Stimulated activated naive B cell treated with anti-CD40 and anti-IgM and Interleukin-4, amounts not matched to agents 10 μg/mL and 1 μg/mL and 100 μg/mL, for 72 hours (primary cell): ENCODE measurements at regions not wholly inside any gene's neighbourhood (a gene's known extent, or its start where the extent isn't known, plus 50 kb on each side); places are given as distances from the start of the nearest gene placed in this dataset.

Source experiments
- ATAC-seq, 2 donors: fragments of 150-1000 bp; cut with Tn5 transposase; replicated peaks; 2 replicates each; pipeline ENCODE4 v1.10.0; 2021; ENCODE audit warnings: moderate library complexity in 1 of 2
- DNase-seq: peaks from one replicate; pipeline ENCODE4 v3.0.0; 2021
- H3K27ac Mint-ChIP-seq: one replicate; pipeline ENCODE4 v1.8.0; 2022; ENCODE audit warnings: mild to moderate bottlenecking, mixed read lengths
- H3K27me3 Mint-ChIP-seq, 2 donors: one replicate each; pipeline ENCODE4 v1.8.0; 2022; ENCODE audit warnings: mixed read lengths in 2 of 2
- H3K36me3 Mint-ChIP-seq, 2 donors: one replicate each; pipeline ENCODE4 v1.8.0; 2022; ENCODE audit warnings: mixed read lengths in 2 of 2, mild to moderate bottlenecking in 1 of 2
- H3K4me1 Mint-ChIP-seq, 2 donors: one replicate each; pipeline ENCODE4 v1.8.0; 2022; ENCODE audit warnings: mixed read lengths in 2 of 2, mild to moderate bottlenecking in 1 of 2
- H3K4me3 Mint-ChIP-seq, 2 donors: one replicate each; pipeline ENCODE4 v1.8.0; 2022; ENCODE audit warnings: mild to moderate bottlenecking in 2 of 2, mixed read lengths in 2 of 2, moderate library complexity in 1 of 2
- H3K9me3 Mint-ChIP-seq, 2 donors: one replicate each; pipeline ENCODE4 v1.8.0; 2022; ENCODE audit warnings: mixed read lengths in 2 of 2, mild to moderate bottlenecking in 1 of 2

GRCh38 chr7:10106609-10107008 lies 867.1 kb upstream of the PHF14 start:
- no peak overlapping the region for H3K4me3 Mint-ChIP-seq
- no peaks in the 10 kb centered on the region for H3K27me3 Mint-ChIP-seq
- no peaks in the 10 kb centered on the region for H3K36me3 Mint-ChIP-seq
- H3K4me1 Mint-ChIP-seq: no peaks in the 10 kb centered on the region
- H3K9me3 Mint-ChIP-seq: peaks cover 0 to 1% of the 10 kb centered on the region in 2 donors
- ATAC-seq (no peak), DNase-seq (no peak)
- H3K27ac Mint-ChIP-seq: no peak overlapping the region

- no peak for DNase-seq
- no peaks in the 10 kb centered on the region for H3K36me3 Mint-ChIP-seq
Measured at GRCh38 chr7:10116511-10116910, 857.2 kb upstream of the PHF14 start.

GRCh38 chr7:10117815-10118214 lies 855.9 kb upstream of the PHF14 start:
- H3K4me1 Mint-ChIP-seq: no peaks in the 10 kb centered on the region
- no peaks in the 10 kb centered on the region for H3K36me3 Mint-ChIP-seq
- H3K4me3 Mint-ChIP-seq: no peak overlapping the region
- no peak overlapping the region for H3K27ac Mint-ChIP-seq
- peaks cover 0 to 2% of the 10 kb centered on the region in 2 donors for H3K9me3 Mint-ChIP-seq
- no peaks in the 10 kb centered on the region for H3K27me3 Mint-ChIP-seq
- DNase-seq (no peak), ATAC-seq (no peak)

More at GRCh38 chr7:10116511-10116910, 857.2 kb upstream of the PHF14 start:
- H3K9me3 Mint-ChIP-seq: peaks cover 0 to 2% of the 10 kb centered on the region in 2 donors
- H3K27me3 Mint-ChIP-seq: no peaks in the 10 kb centered on the region
- H3K4me1 Mint-ChIP-seq: no peaks in the 10 kb centered on the region
- H3K4me3 Mint-ChIP-seq: no peak overlapping the region
- H3K27ac Mint-ChIP-seq: no peak overlapping the region
- ATAC-seq: no peak

GRCh38 chr7:10120936-10121335 lies 852.7 kb upstream of the PHF14 start:
- H3K27me3 Mint-ChIP-seq: no peaks in the 10 kb centered on the region
- ATAC-seq: no peak
- no peaks in the 10 kb centered on the region for H3K4me1 Mint-ChIP-seq
- DNase-seq: no peak
- no peak overlapping the region for H3K27ac Mint-ChIP-seq
- H3K4me3 Mint-ChIP-seq: no peak overlapping the region
- H3K9me3 Mint-ChIP-seq: no peaks in the 10 kb centered on the region
- no peaks in the 10 kb centered on the region for H3K36me3 Mint-ChIP-seq

GRCh38 chr7:10121631-10122030 lies 852.0 kb upstream of the PHF14 start:
- no peaks in the 10 kb centered on the region for H3K27me3 Mint-ChIP-seq
- no peak for ATAC-seq
- no peak overlapping the region for H3K4me3 Mint-ChIP-seq
- DNase-seq: no peak
- no peaks in the 10 kb centered on the region for H3K9me3 Mint-ChIP-seq
- no peak overlapping the region for H3K27ac Mint-ChIP-seq
- no peaks in the 10 kb centered on the region for H3K4me1 Mint-ChIP-seq
- H3K36me3 Mint-ChIP-seq: no peaks in the 10 kb centered on the region

- no peaks in the 10 kb centered on the region for H3K9me3 Mint-ChIP-seq
- H3K4me1 Mint-ChIP-seq: no peaks in the 10 kb centered on the region
- H3K4me3 Mint-ChIP-seq: no peak overlapping the region
- no peaks in the 10 kb centered on the region for H3K27me3 Mint-ChIP-seq
- H3K27ac Mint-ChIP-seq: no peak overlapping the region
- ATAC-seq: no peak
- H3K36me3 Mint-ChIP-seq: no peaks in the 10 kb centered on the region
- DNase-seq: no peak
Measured at GRCh38 chr7:10122551-10123100, 851.0 kb upstream of the PHF14 start.

GRCh38 chr7:10128748-10129147 lies 844.9 kb upstream of the PHF14 start:
- Mint-ChIP-seq H3K36me3 (no peaks in the 10 kb centered on the region), H3K27ac (no peak overlapping the region), H3K4me1 (no peaks in the 10 kb centered on the region), H3K27me3 (no peaks in the 10 kb centered on the region), H3K9me3 (no peaks in the 10 kb centered on the region), H3K4me3 (no peak overlapping the region)
- ATAC-seq (no peak), DNase-seq (no peak)

GRCh38 chr7:10138087-10138854 lies 835.4 kb upstream of the PHF14 start:
- Mint-ChIP-seq H3K27ac (no peak overlapping the region), H3K4me1 (no peaks in the 10 kb centered on the region), H3K4me3 (no peak overlapping the region), H3K36me3 (no peaks in the 10 kb centered on the region), H3K27me3 (no peaks in the 10 kb centered on the region), H3K9me3 (no peaks in the 10 kb centered on the region)
- DNase-seq (no peak), ATAC-seq (no peak)

- DNase-seq (no peak), ATAC-seq (no peak)
- Mint-ChIP-seq H3K4me3 (no peak overlapping the region), H3K9me3 (no peaks in the 10 kb centered on the region), H3K36me3 (no peaks in the 10 kb centered on the region), H3K4me1 (no peaks in the 10 kb centered on the region), H3K27me3 (no peaks in the 10 kb centered on the region), H3K27ac (no peak overlapping the region)
Measured at GRCh38 chr7:10146271-10146670, 827.4 kb upstream of the PHF14 start.

- no peaks in the 10 kb centered on the region for H3K4me1 Mint-ChIP-seq
- H3K9me3 Mint-ChIP-seq: peaks cover 0 to 4% of the 10 kb centered on the region in 2 donors
- no peaks in the 10 kb centered on the region for H3K36me3 Mint-ChIP-seq
- no peak overlapping the region for H3K27ac Mint-ChIP-seq
- no peak for ATAC-seq
- H3K4me3 Mint-ChIP-seq: no peak overlapping the region
- DNase-seq: no peak
- no peaks in the 10 kb centered on the region for H3K27me3 Mint-ChIP-seq
Measured at GRCh38 chr7:10156972-10157371, 816.7 kb upstream of the PHF14 start.

- Mint-ChIP-seq H3K9me3 (peaks cover 0 to 3% of the 10 kb centered on the region in 2 donors), H3K4me1 (no peaks in the 10 kb centered on the region), H3K36me3 (no peaks in the 10 kb centered on the region), H3K4me3 (no peak overlapping the region), H3K27me3 (no peaks in the 10 kb centered on the region), H3K27ac (no peak overlapping the region)
- ATAC-seq: peak; percentile 33 to 36
- DNase-seq: no peak
Measured at GRCh38 chr7:10181996-10182395, 791.7 kb upstream of the PHF14 start.

- Mint-ChIP-seq H3K4me3 (no peak overlapping the region), H3K4me1 (no peaks in the 10 kb centered on the region), H3K27me3 (no peaks in the 10 kb centered on the region), H3K27ac (no peak overlapping the region), H3K9me3 (no peaks in the 10 kb centered on the region), H3K36me3 (no peaks in the 10 kb centered on the region)
- no peak for ATAC-seq
- DNase-seq: no peak
Measured at GRCh38 chr7:10192074-10192473, 781.6 kb upstream of the PHF14 start.

GRCh38 chr7:10205696-10206095 lies 768.0 kb upstream of the PHF14 start:
- H3K4me3 Mint-ChIP-seq: no peak overlapping the region
- no peaks in the 10 kb centered on the region for H3K9me3 Mint-ChIP-seq
- no peaks in the 10 kb centered on the region for H3K27me3 Mint-ChIP-seq
- H3K27ac Mint-ChIP-seq: no peak overlapping the region
- no peaks in the 10 kb centered on the region for H3K4me1 Mint-ChIP-seq
- no peaks in the 10 kb centered on the region for H3K36me3 Mint-ChIP-seq
- DNase-seq: no peak
- ATAC-seq: no peak

- Mint-ChIP-seq H3K4me3 (no peak overlapping the region), H3K27me3 (no peaks in the 10 kb centered on the region), H3K4me1 (no peaks in the 10 kb centered on the region), H3K36me3 (no peaks in the 10 kb centered on the region), H3K27ac (no peak overlapping the region), H3K9me3 (peaks cover 0 to 7% of the 10 kb centered on the region in 2 donors)
- no peak for ATAC-seq
- no peak for DNase-seq
Measured at GRCh38 chr7:10210000-10210399, 763.7 kb upstream of the PHF14 start.

- no peak for DNase-seq
- H3K36me3 Mint-ChIP-seq: no peaks in the 10 kb centered on the region
- H3K4me1 Mint-ChIP-seq: no peaks in the 10 kb centered on the region
- H3K4me3 Mint-ChIP-seq: no peak overlapping the region
- no peak for ATAC-seq
- H3K27ac Mint-ChIP-seq: no peak overlapping the region
- H3K27me3 Mint-ChIP-seq: no peaks in the 10 kb centered on the region
- peaks cover 0 to 7% of the 10 kb centered on the region in 2 donors for H3K9me3 Mint-ChIP-seq
Measured at GRCh38 chr7:10211016-10211415, 762.7 kb upstream of the PHF14 start.
